ENCODE measurements at regions not wholly inside any gene's neighbourhood (a gene's known extent, or its start where the extent isn't known, plus 50 kb on each side); places are given as distances from the start of the nearest gene placed in this dataset.

DNA sequence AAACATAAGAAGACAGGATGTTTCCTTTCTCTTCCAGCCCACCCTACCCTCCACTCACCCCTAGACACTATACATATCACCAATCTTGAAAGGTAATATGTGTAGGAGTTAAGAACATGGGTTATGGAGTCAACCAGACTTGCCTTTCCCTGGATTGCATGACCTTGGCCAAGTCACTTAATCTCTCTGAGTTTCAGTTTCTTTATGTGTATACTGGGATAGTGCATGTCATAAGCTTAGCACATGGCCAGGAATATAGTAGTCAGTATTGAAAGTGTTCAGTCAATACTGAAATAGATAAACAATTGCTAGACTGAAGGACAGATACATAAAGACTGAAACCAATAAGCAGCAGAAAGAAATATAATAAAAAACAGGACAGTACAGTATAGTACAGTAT is 283.2 kb upstream of the STT3B start:
- no TSS peak for BruUV-seq (replicated peaks)
- Histone ChIP-seq H2AFZ (ENCODE audit: low read length) (no peak overlapping the region), H3K4me2 (ENCODE audit: low read depth, low read length) (no peak overlapping the region), H3K27ac (ENCODE audit: extremely low read length, insufficient read depth, low read length) (no peak overlapping the region), H3K27me3 (ENCODE audit: control insufficient read depth in 1 of 2, insufficient read depth in 2 of 2, low read length in 2 of 2) (no peaks in the 10 kb centered on the region), H3K4me1 (ENCODE audit: insufficient read depth, low read length) (peaks cover 34% of the 10 kb centered on the region), H3K4me3 (replicated peaks in 1 of 3; ENCODE audit: insufficient read depth in 1 of 3, low read depth in 2 of 3, low read length in 3 of 3) (no peak overlapping the region), H3K79me2 (ENCODE audit: insufficient read depth, low read length) (no peaks in the 10 kb centered on the region), H3K9ac (ENCODE audit: insufficient read depth, low read depth, low read length) (no peak overlapping the region), H4K20me1 (ENCODE audit: insufficient read depth, low read length) (no peaks in the 10 kb centered on the region), H3K9me3 (ENCODE audit: low read length) (no peaks in the 10 kb centered on the region), H3K36me3 (replicated peaks in 1 of 2; ENCODE audit: control insufficient read depth in 1 of 2, insufficient read depth in 2 of 2, low read length in 2 of 2) (peaks cover 0 to 1% of the 10 kb centered on the region in 2 experiments; a peak in 1 of 5 replicates)
- ChIA-PET CTCF (ENCODE audit: low intra/inter-chr PET ratio, low total read pairs) (no interaction called here), POLR2A (interaction anchor here (1.3 kb wide), 1 partner anchor 283 kb away, joined by 3 read pairs; the partner anchor contains the start of gene STT3B)
- DNase-seq (ENCODE audit: low spot score) = no peak
- intact Hi-C loops (cut with micrococcal nuclease; ENCODE audit: unreplicated experiment) = no loop called here
- ATAC-seq = no peak
- in situ Hi-C loops (cut with HindIII; ENCODE audit: extremely low pct_ligation_motif_present, low pct_unique_long_range_greater_than_20kb) = no loop called here
- FAIRE-seq = no peak
- TF ChIP-seq ZNF687 (CRISPR knock-in tag; IDR thresholded peaks at IDR 0.05) (no peak), TBX2 (CRISPR knock-in tag; IDR thresholded peaks at IDR 0.05; ENCODE audit: borderline replicate concordance) (no peak), MYC (CRISPR knock-in tag; IDR thresholded peaks at IDR 0.05; ENCODE audit: borderline replicate concordance) (no peak), SYNCRIP (IDR thresholded peaks at IDR 0.05; ENCODE audit: insufficient read depth, low read depth, low read length) (no peak), HIVEP1 (CRISPR knock-in tag; IDR thresholded peaks at IDR 0.05) (no peak), SMARCC2 (IDR thresholded peaks at IDR 0.05) (no peak), IRF1 (CRISPR knock-in tag; IDR thresholded peaks at IDR 0.05; ENCODE audit: low read depth) (no peak), JUNB (CRISPR knock-in tag; IDR thresholded peaks at IDR 0.05; ENCODE audit: borderline replicate concordance) (no peak)
- TF ChIP-seq, protein P1, sequence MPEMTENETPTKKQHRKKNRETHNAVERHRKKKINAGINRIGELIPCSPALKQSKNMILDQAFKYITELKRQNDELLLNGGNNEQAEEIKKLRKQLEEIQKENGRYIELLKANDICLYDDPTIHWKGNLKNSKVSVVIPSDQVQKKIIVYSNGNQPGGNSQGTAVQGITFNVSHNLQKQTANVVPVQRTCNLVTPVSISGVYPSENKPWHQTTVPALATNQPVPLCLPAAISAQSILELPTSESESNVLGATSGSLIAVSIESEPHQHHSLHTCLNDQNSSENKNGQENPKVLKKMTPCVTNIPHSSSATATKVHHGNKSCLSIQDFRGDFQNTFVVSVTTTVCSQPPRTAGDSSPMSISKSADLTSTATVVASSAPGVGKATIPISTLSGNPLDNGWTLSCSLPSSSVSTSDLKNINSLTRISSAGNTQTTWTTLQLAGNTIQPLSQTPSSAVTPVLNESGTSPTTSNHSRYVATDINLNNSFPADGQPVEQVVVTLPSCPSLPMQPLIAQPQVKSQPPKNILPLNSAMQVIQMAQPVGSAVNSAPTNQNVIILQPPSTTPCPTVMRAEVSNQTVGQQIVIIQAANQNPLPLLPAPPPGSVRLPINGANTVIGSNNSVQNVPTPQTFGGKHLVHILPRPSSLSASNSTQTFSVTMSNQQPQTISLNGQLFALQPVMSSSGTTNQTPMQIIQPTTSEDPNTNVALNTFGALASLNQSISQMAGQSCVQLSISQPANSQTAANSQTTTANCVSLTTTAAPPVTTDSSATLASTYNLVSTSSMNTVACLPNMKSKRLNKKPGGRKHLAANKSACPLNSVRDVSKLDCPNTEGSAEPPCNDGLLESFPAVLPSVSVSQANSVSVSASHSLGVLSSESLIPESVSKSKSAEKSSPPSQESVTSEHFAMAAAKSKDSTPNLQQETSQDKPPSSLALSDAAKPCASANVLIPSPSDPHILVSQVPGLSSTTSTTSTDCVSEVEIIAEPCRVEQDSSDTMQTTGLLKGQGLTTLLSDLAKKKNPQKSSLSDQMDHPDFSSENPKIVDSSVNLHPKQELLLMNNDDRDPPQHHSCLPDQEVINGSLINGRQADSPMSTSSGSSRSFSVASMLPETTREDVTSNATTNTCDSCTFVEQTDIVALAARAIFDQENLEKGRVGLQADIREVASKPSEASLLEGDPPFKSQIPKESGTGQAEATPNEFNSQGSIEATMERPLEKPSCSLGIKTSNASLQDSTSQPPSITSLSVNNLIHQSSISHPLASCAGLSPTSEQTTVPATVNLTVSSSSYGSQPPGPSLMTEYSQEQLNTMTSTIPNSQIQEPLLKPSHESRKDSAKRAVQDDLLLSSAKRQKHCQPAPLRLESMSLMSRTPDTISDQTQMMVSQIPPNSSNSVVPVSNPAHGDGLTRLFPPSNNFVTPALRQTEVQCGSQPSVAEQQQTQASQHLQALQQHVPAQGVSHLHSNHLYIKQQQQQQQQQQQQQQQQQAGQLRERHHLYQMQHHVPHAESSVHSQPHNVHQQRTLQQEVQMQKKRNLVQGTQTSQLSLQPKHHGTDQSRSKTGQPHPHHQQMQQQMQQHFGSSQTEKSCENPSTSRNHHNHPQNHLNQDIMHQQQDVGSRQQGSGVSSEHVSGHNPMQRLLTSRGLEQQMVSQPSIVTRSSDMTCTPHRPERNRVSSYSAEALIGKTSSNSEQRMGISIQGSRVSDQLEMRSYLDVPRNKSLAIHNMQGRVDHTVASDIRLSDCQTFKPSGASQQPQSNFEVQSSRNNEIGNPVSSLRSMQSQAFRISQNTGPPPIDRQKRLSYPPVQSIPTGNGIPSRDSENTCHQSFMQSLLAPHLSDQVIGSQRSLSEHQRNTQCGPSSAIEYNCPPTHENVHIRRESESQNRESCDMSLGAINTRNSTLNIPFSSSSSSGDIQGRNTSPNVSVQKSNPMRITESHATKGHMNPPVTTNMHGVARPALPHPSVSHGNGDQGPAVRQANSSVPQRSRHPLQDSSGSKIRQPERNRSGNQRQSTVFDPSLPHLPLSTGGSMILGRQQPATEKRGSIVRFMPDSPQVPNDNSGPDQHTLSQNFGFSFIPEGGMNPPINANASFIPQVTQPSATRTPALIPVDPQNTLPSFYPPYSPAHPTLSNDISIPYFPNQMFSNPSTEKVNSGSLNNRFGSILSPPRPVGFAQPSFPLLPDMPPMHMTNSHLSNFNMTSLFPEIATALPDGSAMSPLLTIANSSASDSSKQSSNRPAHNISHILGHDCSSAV (CRISPR knock-in tag; IDR thresholded peaks at IDR 0.05; ENCODE audit: borderline replicate concordance) = no peak
- TF ChIP-seq, protein P2, sequence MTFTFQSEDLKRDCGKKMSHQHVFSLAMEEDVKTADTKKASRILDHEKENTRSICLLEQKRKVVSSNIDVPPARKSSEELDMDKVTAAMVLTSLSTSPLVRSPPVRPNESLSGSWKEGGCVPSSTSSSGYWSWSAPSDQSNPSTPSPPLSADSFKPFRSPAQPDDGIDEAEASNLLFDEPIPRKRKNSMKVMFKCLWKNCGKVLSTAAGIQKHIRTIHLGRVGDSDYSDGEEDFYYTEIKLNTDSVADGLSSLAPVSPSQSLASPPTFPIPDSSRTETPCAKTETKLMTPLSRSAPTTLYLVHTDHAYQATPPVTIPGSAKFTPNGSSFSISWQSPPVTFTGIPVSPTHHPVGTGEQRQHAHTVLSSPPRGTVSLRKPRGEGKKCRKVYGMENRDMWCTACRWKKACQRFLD (CRISPR knock-in tag; IDR thresholded peaks at IDR 0.05; ENCODE audit: borderline replicate concordance) = no peak

All from HepG2 (cell line).